Neural crest cell (in vitro differentiated cells): ENCODE measurements at regions not wholly inside any gene's neighbourhood (a gene's known extent, or its start where the extent isn't known, plus 50 kb on each side); places are given as distances from the start of the nearest gene placed in this dataset.

ENCODE experiments used
- DNase-seq: peaks from one replicate; pipeline ENCODE4 v3.0.0; 2021; ENCODE audit warnings: low read depth, mixed read lengths, low spot score
- H3K27ac Mint-ChIP-seq: one replicate; pipeline ENCODE4 v1.8.0; 2021; ENCODE audit warnings: mild to moderate bottlenecking, mixed read lengths; ENCODE audit not compliant: unreplicated experiment
- H3K27me3 Mint-ChIP-seq: 2 replicates; pipeline ENCODE4 v1.8.0; 2021; ENCODE audit warnings: low read depth, mild to moderate bottlenecking, mixed read lengths
- H3K36me3 Mint-ChIP-seq: 2 replicates; pipeline ENCODE4 v1.8.0; 2021; ENCODE audit warnings: low read depth, mild to moderate bottlenecking, mixed read lengths
- H3K4me1 Mint-ChIP-seq: 2 replicates; pipeline ENCODE4 v1.8.0; 2021; ENCODE audit warnings: mixed read lengths
- H3K4me3 Mint-ChIP-seq: one replicate; pipeline ENCODE4 v1.8.0; 2021; ENCODE audit warnings: mild to moderate bottlenecking, mixed read lengths
- H3K9me3 Mint-ChIP-seq: 2 replicates; pipeline ENCODE4 v1.8.0; 2021; ENCODE audit warnings: mixed read lengths
- TF ChIP-seq, protein P1 (sequence below): fragments of 200-600 bp; sonication (generic); conservative IDR thresholded peaks from 2 replicates; pipeline ENCODE4 v1.5.0; 2021; ENCODE audit warnings: antibody characterized with exemption, mild to moderate bottlenecking

DNA sequence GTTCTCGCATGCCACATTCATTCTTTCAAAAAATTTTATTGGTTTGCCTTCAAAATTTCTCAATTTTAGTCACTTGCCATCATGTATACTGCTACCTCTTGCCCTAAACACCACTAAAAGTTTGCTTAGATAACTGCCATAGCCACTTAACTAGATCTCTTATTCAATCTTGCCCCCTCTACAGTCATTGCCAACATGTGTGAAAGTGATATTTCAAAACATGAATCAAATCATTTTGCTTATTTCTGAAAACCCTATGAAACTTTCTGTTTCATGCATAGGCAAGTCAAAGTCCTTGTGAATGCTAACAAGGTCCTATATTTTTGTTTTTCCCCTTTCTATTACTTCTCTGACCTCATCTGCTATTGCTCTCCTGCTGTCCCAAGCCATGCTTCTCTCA, 397.1 kb downstream of the KCNJ3 start:
- no peak overlapping the region for H3K4me3 Mint-ChIP-seq
- no peak for DNase-seq
- no peaks in the 10 kb centered on the region for H3K4me1 Mint-ChIP-seq
- H3K9me3 Mint-ChIP-seq, result no peaks in the 10 kb centered on the region
- no peaks in the 10 kb centered on the region for H3K36me3 Mint-ChIP-seq
- H3K27me3 Mint-ChIP-seq, result no peaks in the 10 kb centered on the region
- TF ChIP-seq, protein P1, sequence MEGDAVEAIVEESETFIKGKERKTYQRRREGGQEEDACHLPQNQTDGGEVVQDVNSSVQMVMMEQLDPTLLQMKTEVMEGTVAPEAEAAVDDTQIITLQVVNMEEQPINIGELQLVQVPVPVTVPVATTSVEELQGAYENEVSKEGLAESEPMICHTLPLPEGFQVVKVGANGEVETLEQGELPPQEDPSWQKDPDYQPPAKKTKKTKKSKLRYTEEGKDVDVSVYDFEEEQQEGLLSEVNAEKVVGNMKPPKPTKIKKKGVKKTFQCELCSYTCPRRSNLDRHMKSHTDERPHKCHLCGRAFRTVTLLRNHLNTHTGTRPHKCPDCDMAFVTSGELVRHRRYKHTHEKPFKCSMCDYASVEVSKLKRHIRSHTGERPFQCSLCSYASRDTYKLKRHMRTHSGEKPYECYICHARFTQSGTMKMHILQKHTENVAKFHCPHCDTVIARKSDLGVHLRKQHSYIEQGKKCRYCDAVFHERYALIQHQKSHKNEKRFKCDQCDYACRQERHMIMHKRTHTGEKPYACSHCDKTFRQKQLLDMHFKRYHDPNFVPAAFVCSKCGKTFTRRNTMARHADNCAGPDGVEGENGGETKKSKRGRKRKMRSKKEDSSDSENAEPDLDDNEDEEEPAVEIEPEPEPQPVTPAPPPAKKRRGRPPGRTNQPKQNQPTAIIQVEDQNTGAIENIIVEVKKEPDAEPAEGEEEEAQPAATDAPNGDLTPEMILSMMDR, result no peak
- no peak overlapping the region for H3K27ac Mint-ChIP-seq

DNA sequence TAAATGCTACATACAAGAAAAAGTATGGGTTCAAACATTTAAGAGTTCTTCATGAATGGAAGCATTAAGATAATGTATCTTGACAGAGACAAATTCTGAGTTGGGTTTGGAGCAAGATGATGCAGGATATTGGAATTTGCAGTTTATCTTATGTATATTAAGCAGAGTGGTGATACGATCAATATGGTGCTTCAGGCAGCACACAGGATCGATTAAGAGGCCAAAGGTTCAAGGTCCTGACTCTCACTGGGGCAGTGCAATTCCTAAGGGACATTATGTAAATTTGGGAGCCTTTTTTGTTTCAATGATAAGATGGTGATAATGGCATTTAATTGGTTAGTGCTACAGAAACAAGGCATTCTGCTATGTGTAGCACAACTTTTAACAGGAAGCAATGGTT, 381.9 kb downstream of the KCNJ3 start:
- TF ChIP-seq, protein P1, result no peak
- Mint-ChIP-seq H3K27ac (no peak overlapping the region), H3K27me3 (no peaks in the 10 kb centered on the region), H3K36me3 (no peaks in the 10 kb centered on the region), H3K4me1 (no peaks in the 10 kb centered on the region), H3K9me3 (peaks cover 1% of the 10 kb centered on the region), H3K4me3 (no peak overlapping the region)
- DNase-seq, result no peak

DNA sequence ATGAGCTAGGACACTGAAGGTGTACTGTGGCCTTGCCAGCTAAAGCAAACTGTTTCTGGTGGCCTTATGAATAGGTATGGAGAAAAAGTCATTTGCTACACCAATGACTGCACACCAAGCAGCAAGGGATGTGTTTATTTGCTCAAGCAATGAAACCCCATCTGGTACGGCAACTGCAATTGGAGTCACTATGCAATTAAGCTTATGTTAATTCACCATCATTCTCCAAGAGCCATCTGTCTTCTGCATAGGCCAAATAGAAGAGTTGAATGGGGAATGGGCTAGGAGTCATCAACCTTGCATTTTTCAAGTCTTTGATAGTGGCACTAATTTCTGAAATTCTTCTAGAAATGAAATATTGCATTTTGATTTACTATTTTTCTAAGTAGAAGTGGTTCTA, 372.0 kb downstream of the KCNJ3 start:
- no peak overlapping the region for H3K4me3 Mint-ChIP-seq
- H3K4me1 Mint-ChIP-seq, result no peaks in the 10 kb centered on the region
- TF ChIP-seq, protein P1, result no peak
- no peak overlapping the region for H3K27ac Mint-ChIP-seq
- DNase-seq, result no peak
- H3K9me3 Mint-ChIP-seq, result no peaks in the 10 kb centered on the region
- H3K36me3 Mint-ChIP-seq, result no peaks in the 10 kb centered on the region
- no peaks in the 10 kb centered on the region for H3K27me3 Mint-ChIP-seq

DNA sequence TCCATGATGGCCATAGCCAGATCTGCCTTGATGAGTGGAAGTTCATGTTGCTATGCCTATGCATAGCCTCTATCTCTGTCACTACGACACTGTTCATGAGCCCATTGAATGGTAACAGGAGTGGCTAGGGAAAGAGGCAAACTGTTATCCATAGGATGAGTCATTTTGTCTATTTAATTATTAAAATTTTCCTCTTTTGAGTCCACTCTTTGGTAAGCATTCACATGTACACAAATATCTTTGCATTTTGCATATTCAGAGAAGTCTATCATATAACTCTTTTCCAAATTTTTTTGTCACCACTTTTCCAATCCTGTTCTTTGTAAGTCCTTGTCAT, 364.4 kb downstream of the KCNJ3 start:
- no peak for DNase-seq
- no peaks in the 10 kb centered on the region for H3K4me1 Mint-ChIP-seq
- H3K27me3 Mint-ChIP-seq, result no peaks in the 10 kb centered on the region
- no peak overlapping the region for H3K27ac Mint-ChIP-seq
- TF ChIP-seq, protein P1, result no peak
- peaks cover 11% of the 10 kb centered on the region for H3K9me3 Mint-ChIP-seq
- H3K36me3 Mint-ChIP-seq, result peaks cover 6% of the 10 kb centered on the region
- no peak overlapping the region for H3K4me3 Mint-ChIP-seq

DNA sequence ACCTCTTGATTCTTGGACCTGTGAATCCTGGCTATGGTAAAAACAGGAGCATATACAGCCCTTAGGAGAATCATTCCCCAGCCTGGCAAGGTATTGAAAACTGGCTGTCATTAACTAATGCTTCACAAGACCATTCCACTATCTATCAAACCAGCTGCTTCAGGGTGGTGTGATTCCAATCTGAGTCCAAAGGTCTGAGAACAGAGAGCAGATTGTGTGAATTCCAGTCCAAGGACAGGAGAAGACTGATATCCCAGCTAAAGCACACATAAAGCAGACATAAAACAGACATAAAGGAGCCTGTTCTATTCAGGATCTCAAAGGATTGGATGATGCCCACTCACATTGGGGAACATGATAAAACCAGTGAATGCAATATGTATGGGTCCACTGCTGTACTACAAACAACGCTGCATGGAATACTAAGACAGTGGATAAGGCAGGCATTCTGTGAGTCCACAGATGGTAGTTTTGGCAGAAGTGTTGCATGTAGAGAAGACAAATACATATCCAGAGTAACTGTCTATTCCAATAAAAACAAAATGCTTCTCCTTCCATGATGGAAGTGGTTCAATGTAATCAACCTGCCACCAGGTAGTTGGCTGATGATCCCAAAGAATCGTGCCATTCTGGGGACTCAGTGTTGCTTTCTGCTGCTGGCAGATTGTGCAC, 363.9 kb downstream of the KCNJ3 start:
- H3K4me1 Mint-ChIP-seq, result no peaks in the 10 kb centered on the region
- H3K27me3 Mint-ChIP-seq, result no peaks in the 10 kb centered on the region
- H3K27ac Mint-ChIP-seq, result no peak overlapping the region
- TF ChIP-seq, protein P1, result no peak
- peaks cover 11% of the 10 kb centered on the region for H3K9me3 Mint-ChIP-seq
- peaks cover 6% of the 10 kb centered on the region for H3K36me3 Mint-ChIP-seq
- H3K4me3 Mint-ChIP-seq, result no peak overlapping the region
- DNase-seq, result no peak
